ENCODE measurements at regions not wholly inside any gene's neighbourhood (a gene's known extent, or its start where the extent isn't known, plus 50 kb on each side); places are given as distances from the start of the nearest gene placed in this dataset.
A peak's percentile ranks its signal among the peaks of the same experiment; 100 is the strongest.

GRCh38 chr2:23020659-23021058, 364.3 kb upstream of the KLHL29 start:
- in situ Hi-C loops (cut with MboI; ENCODE audit: low pct_unique_long_range_greater_than_20kb in 2 of 9, low sequenced_read_pairs in 9 of 9, unreplicated experiment in 9 of 9): no loop called here
- ATAC-seq (replicated peaks in 6 of 8): no peak
- peaks cover 0 to 8% of the 10 kb centered on the region in 2 donors for H3K4me1 ChIP-seq (replicated peaks in 1 of 2)
- no peak overlapping the region for H3K4me3 ChIP-seq
- H3K27ac ChIP-seq: no peak overlapping the region
- WGBS, 10 experiments: 0 to 93% (median 80%) methylated on average over 1 to 5 of the region's 6 CpGs; no CpG with 5 or more reads in 3 of the 10 experiments

- no peak overlapping the region for H3K27ac ChIP-seq
- in situ Hi-C loops (cut with MboI; ENCODE audit: low pct_unique_long_range_greater_than_20kb in 2 of 9, low sequenced_read_pairs in 9 of 9, unreplicated experiment in 9 of 9): no loop called here
- ATAC-seq (replicated peaks in 6 of 8): no peak
- no peaks in the 10 kb centered on the region for H3K4me1 ChIP-seq (replicated peaks in 1 of 2)
- no peak overlapping the region for H3K4me3 ChIP-seq
- 18 to 90% (median 77%) methylated on average over 2 to 11 of the region's 13 CpGs for WGBS, 10 experiments
These were observed 363.5 kb upstream of the KLHL29 start for GRCh38 chr2:23021311-23022120.

GRCh38 chr2:23023722-23024121, 361.3 kb upstream of the KLHL29 start:
- no peaks in the 10 kb centered on the region for H3K4me1 ChIP-seq (replicated peaks in 1 of 2)

GRCh38 chr2:23026671-23027070, 358.3 kb upstream of the KLHL29 start:
- in situ Hi-C loops (cut with MboI; ENCODE audit: low pct_unique_long_range_greater_than_20kb in 2 of 9, low sequenced_read_pairs in 9 of 9, unreplicated experiment in 9 of 9): no loop called here
- Histone ChIP-seq H3K4me1 (replicated peaks in 1 of 2) (peaks cover 0 to 5% of the 10 kb centered on the region in 2 donors), H3K4me3 (no peak overlapping the region), H3K27ac (no peak overlapping the region)
- ATAC-seq (replicated peaks in 6 of 8): peak in 1 of 8 experiments; percentile 44
- WGBS, 10 experiments: 10 to 100% (median 76%) methylated on average over 1 to 3 of the region's 4 CpGs; no CpG with 5 or more reads in 2 of the 10 experiments

More at GRCh38 chr2:23023722-23024121, 361.3 kb upstream of the KLHL29 start:
- no peak for ATAC-seq (replicated peaks in 6 of 8)
- Histone ChIP-seq H3K27ac (no peak overlapping the region), H3K4me3 (no peak overlapping the region)
- WGBS, 10 experiments: 30 to 92% (median 54%) methylated on average over 1 to 3 of the region's 3 CpGs; no CpG with 5 or more reads in 4 of the 10 experiments
- in situ Hi-C loops (cut with MboI; ENCODE audit: low pct_unique_long_range_greater_than_20kb in 2 of 9, low sequenced_read_pairs in 9 of 9, unreplicated experiment in 9 of 9): no loop called here

- H3K27ac ChIP-seq: no peak overlapping the region
- ATAC-seq (replicated peaks in 6 of 8): no peak
- no peak overlapping the region for H3K4me3 ChIP-seq
- 67 to 71% methylated on average over 1 of the region's 1 CpG; no CpG with 5 or more reads in 8 of the 10 experiments for WGBS, 10 experiments
- H3K4me1 ChIP-seq (replicated peaks in 1 of 2): peaks cover 0 to 5% of the 10 kb centered on the region in 2 donors
- in situ Hi-C loops (cut with MboI; ENCODE audit: low pct_unique_long_range_greater_than_20kb in 2 of 9, low sequenced_read_pairs in 9 of 9, unreplicated experiment in 9 of 9): no loop called here
These were observed 357.6 kb upstream of the KLHL29 start for GRCh38 chr2:23027396-23027795.

GRCh38 chr2:23028106-23028505, 356.9 kb upstream of the KLHL29 start:
- in situ Hi-C loops (cut with MboI; ENCODE audit: low pct_unique_long_range_greater_than_20kb in 2 of 9, low sequenced_read_pairs in 9 of 9, unreplicated experiment in 9 of 9): no loop called here
- peak in 1 of 8 experiments; percentile 42 for ATAC-seq (replicated peaks in 6 of 8)
- no peak overlapping the region for H3K27ac ChIP-seq
- H3K4me1 ChIP-seq (replicated peaks in 1 of 2): peaks cover 0 to 5% of the 10 kb centered on the region in 2 donors
- WGBS, 10 experiments: 40 to 100% (median 80%) methylated on average over 1 to 3 of the region's 3 CpGs; no CpG with 5 or more reads in 3 of the 10 experiments
- no peak overlapping the region for H3K4me3 ChIP-seq

GRCh38 chr2:23029111-23029510, 355.9 kb upstream of the KLHL29 start:
- peaks cover 0 to 5% of the 10 kb centered on the region in 2 donors for H3K4me1 ChIP-seq (replicated peaks in 1 of 2)
- no peak overlapping the region for H3K4me3 ChIP-seq
- H3K27ac ChIP-seq: no peak overlapping the region
- WGBS, 10 experiments: 50 to 100% (median 100%) methylated on average over 1 to 5 of the region's 5 CpGs; no CpG with 5 or more reads in 5 of the 10 experiments
- peak in 1 of 8 experiments; percentile 16 for ATAC-seq (replicated peaks in 6 of 8)
- in situ Hi-C loops (cut with MboI; ENCODE audit: low pct_unique_long_range_greater_than_20kb in 2 of 9, low sequenced_read_pairs in 9 of 9, unreplicated experiment in 9 of 9): no loop called here

GRCh38 chr2:23029951-23030350, 355.0 kb upstream of the KLHL29 start:
- ATAC-seq (replicated peaks in 6 of 8): no peak
- in situ Hi-C loops (cut with MboI; ENCODE audit: low pct_unique_long_range_greater_than_20kb in 2 of 9, low sequenced_read_pairs in 9 of 9, unreplicated experiment in 9 of 9): no loop called here
- H3K4me3 ChIP-seq: no peak overlapping the region

GRCh38 chr2:23034996-23035395, 350.0 kb upstream of the KLHL29 start:
- H3K27ac ChIP-seq: no peak overlapping the region
- peak in 2 of 8 experiments; percentile 19 to 40 for ATAC-seq (replicated peaks in 6 of 8)
- H3K4me1 ChIP-seq (replicated peaks in 1 of 2): peaks cover 3 to 10% of the 10 kb centered on the region in 2 donors
- H3K4me3 ChIP-seq: no peak overlapping the region
- WGBS, 10 experiments: 41 to 100% (median 58%) methylated on average over 1 to 3 of the region's 3 CpGs; no CpG with 5 or more reads in 4 of the 10 experiments
- in situ Hi-C loops (cut with MboI; ENCODE audit: low pct_unique_long_range_greater_than_20kb in 2 of 9, low sequenced_read_pairs in 9 of 9, unreplicated experiment in 9 of 9): no loop called here

More at GRCh38 chr2:23029951-23030350, 355.0 kb upstream of the KLHL29 start:
- peaks cover 3 to 7% of the 10 kb centered on the region in 2 donors for H3K4me1 ChIP-seq (replicated peaks in 1 of 2)
- no peak overlapping the region for H3K27ac ChIP-seq
- 13 to 87% (median 80%) methylated on average over 1 to 4 of the region's 5 CpGs; no CpG with 5 or more reads in 3 of the 10 experiments for WGBS, 10 experiments

- Histone ChIP-seq H3K4me3 (no peak overlapping the region), H3K27ac (no peak overlapping the region), H3K4me1 (replicated peaks in 1 of 2) (peaks cover 3 to 5% of the 10 kb centered on the region in 2 donors)
- WGBS, 10 experiments: 0 to 100% (median 50%) methylated on average over 1 to 2 of the region's 2 CpGs; no CpG with 5 or more reads in 3 of the 10 experiments
- in situ Hi-C loops (cut with MboI; ENCODE audit: low pct_unique_long_range_greater_than_20kb in 2 of 9, low sequenced_read_pairs in 9 of 9, unreplicated experiment in 9 of 9): no loop called here
- ATAC-seq (replicated peaks in 6 of 8): no peak
These were observed 348.4 kb upstream of the KLHL29 start for GRCh38 chr2:23036629-23037028.

- no peak overlapping the region for H3K4me3 ChIP-seq
- no peak overlapping the region for H3K27ac ChIP-seq
- ATAC-seq (replicated peaks in 6 of 8): no peak
- in situ Hi-C loops (cut with MboI; ENCODE audit: low pct_unique_long_range_greater_than_20kb in 2 of 9, low sequenced_read_pairs in 9 of 9, unreplicated experiment in 9 of 9): no loop called here
- H3K4me1 ChIP-seq (replicated peaks in 1 of 2): peaks cover 3 to 5% of the 10 kb centered on the region in 2 donors
- 40 to 100% (median 78%) methylated on average over 1 to 2 of the region's 2 CpGs; no CpG with 5 or more reads in 6 of the 10 experiments for WGBS, 10 experiments
These were observed 347.4 kb upstream of the KLHL29 start for GRCh38 chr2:23037596-23037995.

- WGBS, 10 experiments: 10 to 40% methylated on average over 1 of the region's 1 CpG; no CpG with 5 or more reads in 8 of the 10 experiments
- Histone ChIP-seq H3K4me1 (replicated peaks in 1 of 2) (no peaks in the 10 kb centered on the region), H3K4me3 (no peak overlapping the region), H3K27ac (no peak overlapping the region)
- in situ Hi-C loops (cut with MboI; ENCODE audit: low pct_unique_long_range_greater_than_20kb in 2 of 9, low sequenced_read_pairs in 9 of 9, unreplicated experiment in 9 of 9): no loop called here
- ATAC-seq (replicated peaks in 6 of 8): no peak
These were observed 343.5 kb upstream of the KLHL29 start for GRCh38 chr2:23041443-23041842.

- WGBS, 10 experiments: 0 to 100% (median 60%) methylated on average over 1 to 6 of the region's 7 CpGs; no CpG with 5 or more reads in 1 of the 10 experiments
- Histone ChIP-seq H3K4me1 (replicated peaks in 1 of 2) (no peaks in the 10 kb centered on the region), H3K27ac (no peak overlapping the region), H3K4me3 (no peak overlapping the region)
- in situ Hi-C loops (cut with MboI; ENCODE audit: low pct_unique_long_range_greater_than_20kb in 2 of 9, low sequenced_read_pairs in 9 of 9, unreplicated experiment in 9 of 9): no loop called here
- peak in 1 of 8 experiments; percentile 51 for ATAC-seq (replicated peaks in 6 of 8)
These were observed 342.6 kb upstream of the KLHL29 start for GRCh38 chr2:23042216-23042906.

Data from motor neuron (in vitro differentiated cells).